GM12864 (cell line): ENCODE measurements at regions not wholly inside any gene's neighbourhood (a gene's known extent, or its start where the extent isn't known, plus 50 kb on each side); places are given as distances from the start of the nearest gene placed in this dataset.

Source experiments
- DNase-seq: peaks from one replicate; pipeline ENCODE4 v3.0.0-alpha.2; 2011; ENCODE audit warnings: low read depth
- H3K4me3 ChIP-seq: 2 replicates; pipeline ENCODE4 v1.5.1; 2011; ENCODE audit warnings: mild to moderate bottlenecking, low read depth, low read length, control low read depth
- TF ChIP-seq, protein P1 (sequence below): IDR thresholded peaks from 2 replicates; pipeline ENCODE4 v1.5.1; 2011; ENCODE audit warnings: low read depth, mild to moderate bottlenecking, moderate library complexity, low read length, control low read depth, inconsistent platforms; ENCODE audit errors: missing control alignments

DNA sequence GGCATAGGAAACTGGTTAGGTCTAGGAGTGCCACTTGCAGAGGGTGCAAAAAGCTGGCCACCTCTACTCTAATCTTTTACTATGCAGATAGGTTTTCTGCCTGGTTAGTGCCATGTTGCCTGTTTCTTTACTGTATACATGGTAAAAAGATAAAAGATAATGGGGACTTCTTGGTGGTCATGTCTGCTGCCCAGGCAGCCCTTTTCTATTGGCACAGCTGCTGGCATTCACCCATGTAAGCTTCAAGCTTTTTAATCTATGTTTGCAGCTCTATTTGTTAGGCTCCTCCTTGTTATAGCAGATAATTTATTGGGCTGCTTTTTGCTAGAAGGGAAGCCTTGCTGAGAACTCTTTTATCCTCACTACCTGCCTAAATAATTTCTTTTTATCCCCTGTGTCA is 74.0 kb upstream of the KDM5D start:
- no peak for DNase-seq
- TF ChIP-seq, protein P1, sequence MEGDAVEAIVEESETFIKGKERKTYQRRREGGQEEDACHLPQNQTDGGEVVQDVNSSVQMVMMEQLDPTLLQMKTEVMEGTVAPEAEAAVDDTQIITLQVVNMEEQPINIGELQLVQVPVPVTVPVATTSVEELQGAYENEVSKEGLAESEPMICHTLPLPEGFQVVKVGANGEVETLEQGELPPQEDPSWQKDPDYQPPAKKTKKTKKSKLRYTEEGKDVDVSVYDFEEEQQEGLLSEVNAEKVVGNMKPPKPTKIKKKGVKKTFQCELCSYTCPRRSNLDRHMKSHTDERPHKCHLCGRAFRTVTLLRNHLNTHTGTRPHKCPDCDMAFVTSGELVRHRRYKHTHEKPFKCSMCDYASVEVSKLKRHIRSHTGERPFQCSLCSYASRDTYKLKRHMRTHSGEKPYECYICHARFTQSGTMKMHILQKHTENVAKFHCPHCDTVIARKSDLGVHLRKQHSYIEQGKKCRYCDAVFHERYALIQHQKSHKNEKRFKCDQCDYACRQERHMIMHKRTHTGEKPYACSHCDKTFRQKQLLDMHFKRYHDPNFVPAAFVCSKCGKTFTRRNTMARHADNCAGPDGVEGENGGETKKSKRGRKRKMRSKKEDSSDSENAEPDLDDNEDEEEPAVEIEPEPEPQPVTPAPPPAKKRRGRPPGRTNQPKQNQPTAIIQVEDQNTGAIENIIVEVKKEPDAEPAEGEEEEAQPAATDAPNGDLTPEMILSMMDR, result no peak
- no peak overlapping the region for H3K4me3 ChIP-seq

DNA sequence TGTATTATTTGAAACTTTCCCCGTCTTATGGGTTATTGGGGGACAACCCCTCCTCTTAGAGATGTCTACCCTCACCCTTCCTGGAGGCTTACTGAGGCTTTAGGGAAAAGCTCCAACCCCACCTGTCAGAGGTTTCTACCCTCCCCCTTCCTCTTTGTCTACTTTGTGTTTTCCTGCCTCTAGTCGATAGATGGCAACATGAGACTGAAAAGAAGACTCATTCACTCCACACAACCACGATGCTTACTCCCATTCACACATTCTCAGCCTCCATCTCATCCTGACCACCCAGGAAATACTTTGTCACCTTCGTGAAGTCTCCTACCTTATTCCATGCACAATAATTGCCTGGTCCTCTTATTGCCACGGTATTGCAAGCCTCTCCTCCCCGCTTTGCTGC is 72.4 kb upstream of the KDM5D start:
- no peak overlapping the region for H3K4me3 ChIP-seq
- TF ChIP-seq, protein P1, result peak; percentile 41
- no peak for DNase-seq

DNA sequence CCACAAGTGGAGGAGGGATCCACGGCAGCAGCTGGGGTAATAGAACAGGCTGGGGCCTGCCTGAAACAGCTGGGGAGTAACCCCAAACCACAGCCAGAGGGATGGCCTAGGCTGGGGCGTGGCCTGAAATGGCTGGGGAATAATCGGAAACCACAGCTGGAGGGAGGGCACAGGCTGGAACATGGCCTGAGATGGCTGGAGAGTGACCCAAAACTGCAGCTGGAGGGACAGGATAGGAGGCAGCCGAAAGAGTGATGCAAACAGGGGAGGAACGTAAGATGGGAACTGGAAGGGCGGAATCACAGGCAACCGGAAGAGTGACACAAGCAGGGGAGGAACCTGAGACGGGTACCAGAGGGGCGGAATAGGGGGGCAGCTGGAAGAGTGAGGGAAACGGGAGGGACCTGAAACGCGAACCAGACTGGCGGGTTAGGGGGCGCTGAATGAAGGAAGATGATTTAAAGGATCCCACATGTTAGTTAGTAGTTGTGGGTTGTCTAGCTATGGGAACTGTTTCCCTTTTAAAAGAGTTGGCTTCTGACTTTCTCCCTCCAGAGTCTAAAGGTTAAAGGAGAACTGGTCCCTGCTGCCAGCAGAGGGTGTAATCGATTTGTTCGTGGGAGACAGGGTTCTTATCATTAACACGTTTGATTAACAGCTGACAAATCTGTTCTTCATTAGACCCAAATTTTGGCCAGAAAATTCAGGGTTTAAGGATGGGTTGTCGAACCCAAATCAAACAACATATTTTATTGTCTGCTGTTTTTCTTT is 71.7 kb upstream of the KDM5D start:
- TF ChIP-seq, protein P1, result no peak
- no peak for DNase-seq
- H3K4me3 ChIP-seq, result no peak overlapping the region
